CD4-positive, alpha-beta T cell treated with Interleukin-17A for 1 hour (primary cell): ENCODE measurements at regions not wholly inside any gene's neighbourhood (a gene's known extent, or its start where the extent isn't known, plus 50 kb on each side); places are given as distances from the start of the nearest gene placed in this dataset.
A peak's percentile ranks its signal among the peaks of the same experiment; 100 is the strongest.
"Not testable (repeated sequence)": the region's sequence is repeated elsewhere in the genome, so short reads cannot be mapped to it uniquely, and the experiment has no call there.

Experiments used
- DNase-seq: peaks from one replicate; pipeline ENCODE4 v3.0.0-alpha.2; 2020

DNA sequence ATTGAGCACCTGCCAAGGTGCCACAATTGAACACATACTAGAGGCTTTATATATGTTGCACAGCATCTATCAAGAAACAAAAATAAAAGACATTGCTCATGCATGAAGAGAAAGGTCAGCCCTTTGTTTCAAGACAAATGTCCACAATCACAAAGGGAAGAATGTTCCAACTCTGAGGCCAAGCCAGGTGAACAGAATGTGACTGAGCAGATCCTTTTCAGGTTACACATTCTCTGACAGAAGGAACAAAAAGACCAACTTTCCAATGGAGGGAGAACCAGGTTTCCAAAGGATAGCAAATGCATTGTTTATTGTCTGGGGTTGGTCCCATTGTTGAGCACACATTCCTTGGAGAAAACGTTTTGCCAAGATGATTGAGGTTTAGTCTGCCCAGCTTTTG, 50.2 kb upstream of the FAM174B start:
- no peak for DNase-seq

DNA sequence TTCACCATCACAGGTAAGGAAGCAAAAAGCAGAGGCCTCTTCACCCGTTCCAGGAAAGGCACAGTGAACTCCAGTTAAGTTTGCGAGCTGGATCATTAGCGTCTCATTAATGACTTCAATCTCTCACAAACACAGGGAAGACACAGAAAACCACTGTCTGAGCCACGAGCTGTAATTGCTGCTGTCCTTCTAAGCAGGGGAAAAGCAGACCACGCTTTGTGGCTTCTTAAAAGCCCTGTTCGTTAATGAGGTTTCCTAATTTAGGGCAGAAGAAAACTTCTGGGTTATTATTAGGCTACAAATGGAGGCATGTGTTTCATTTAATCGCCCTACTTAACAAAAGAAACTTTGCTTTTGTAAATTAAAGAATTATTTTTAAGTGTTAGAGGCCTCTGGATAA, 50.6 kb upstream of the FAM174B start:
- DNase-seq = no peak

DNA sequence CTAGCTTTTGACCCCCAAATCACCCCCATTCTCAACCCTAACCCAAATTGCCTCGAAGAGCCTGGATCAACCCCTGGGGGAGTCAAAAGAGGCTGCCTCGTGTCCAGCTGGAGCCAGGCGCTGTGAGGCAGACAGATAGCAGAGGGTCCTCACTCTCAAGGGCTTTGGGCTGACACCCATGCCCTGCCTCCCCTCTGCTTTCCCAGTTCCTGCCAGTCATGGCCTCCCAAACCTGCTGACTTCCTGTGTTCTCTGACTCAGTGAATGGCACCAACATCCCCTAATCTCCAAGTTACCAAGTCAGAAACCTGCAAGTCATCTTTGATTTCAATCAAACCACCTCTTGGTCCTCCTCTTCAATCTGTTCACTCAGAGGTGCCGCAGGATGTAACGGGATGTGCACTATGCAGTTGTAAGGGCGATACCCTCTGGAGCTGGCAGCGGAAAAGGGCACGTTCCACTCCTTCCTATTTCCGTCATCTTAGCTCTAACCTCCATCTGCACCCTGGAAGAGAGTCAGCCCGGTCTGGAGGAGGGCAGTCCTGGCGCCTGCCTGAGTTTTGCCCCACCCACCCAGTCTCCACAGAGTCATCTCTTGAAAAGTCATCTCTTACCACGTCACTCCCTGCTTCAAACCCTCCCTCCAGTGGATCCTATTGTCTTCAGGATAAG, 52.4 kb upstream of the FAM174B start:
- DNase-seq = no peak

DNA sequence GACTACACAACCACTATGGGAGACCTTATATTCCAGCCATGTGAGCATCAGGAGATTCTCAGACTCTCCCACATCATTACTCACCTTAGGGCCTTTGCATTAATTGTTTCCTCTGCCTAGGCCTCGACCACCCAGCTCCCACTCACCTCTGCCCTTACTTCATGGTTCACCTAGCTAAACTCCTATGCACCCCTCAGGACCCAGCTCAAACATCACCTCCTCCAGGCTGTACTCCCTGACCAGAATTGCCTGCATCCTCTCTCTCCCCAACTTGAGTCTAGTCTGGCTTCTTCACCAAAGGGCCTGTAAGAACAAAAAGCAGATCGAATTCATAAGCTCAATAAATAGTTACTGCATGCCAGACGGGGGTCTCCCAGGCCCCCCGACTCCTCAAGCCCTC, 53.1 kb upstream of the FAM174B start:
- no peak for DNase-seq

DNA sequence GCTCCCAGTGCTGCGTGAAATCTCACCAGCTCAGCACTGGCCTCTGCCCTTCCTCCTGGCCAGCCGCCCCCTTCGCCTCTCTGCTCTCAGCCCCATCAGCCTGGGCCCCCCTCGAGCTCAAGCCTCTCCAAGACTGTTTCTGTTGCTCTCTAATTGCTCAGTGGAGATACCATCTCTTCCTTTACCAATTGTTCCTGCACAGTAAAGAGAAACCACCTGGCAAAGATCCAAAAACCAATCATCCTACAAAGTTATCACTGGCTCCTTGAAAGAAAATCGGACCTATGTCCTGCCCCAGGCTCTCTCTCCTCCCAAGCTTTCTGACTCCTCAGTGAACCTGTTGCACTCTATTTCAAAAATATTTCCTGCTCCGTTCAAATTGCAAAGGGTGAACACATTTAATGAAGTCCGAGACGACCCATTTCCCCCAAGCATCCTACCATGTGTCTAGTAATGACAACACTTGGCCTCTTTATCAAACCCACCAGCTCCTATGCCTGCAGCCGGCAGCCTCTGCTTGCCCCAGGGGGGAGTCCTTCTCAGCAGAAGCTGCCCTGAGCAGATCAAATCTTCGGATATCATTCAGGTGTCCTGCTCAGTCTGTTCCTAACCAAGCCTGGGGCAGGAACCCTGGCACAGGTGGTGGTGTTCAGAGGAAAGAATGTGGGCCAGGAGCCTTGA, 53.7 kb upstream of the FAM174B start:
- DNase-seq = no peak

DNA sequence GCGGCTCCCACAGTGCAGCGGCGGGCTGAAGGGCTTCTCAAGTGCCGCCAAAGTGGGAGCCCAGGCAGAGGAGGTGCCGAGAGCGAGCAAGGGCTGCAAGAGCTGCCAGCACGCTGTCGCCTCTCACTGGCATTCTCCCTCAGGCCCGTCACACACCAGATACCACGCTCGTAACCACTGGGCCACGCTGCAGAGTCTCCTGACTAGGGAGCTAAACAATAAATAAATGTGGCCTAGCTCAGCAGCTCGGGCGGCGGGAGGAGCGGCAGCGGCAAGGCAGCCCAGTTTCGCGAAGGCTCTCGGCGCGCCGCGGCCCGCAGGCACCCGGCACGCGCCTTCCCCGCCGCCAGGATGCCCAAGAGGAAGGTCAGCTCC, 55.9 kb upstream of the FAM174B start:
- no peak for DNase-seq

DNA sequence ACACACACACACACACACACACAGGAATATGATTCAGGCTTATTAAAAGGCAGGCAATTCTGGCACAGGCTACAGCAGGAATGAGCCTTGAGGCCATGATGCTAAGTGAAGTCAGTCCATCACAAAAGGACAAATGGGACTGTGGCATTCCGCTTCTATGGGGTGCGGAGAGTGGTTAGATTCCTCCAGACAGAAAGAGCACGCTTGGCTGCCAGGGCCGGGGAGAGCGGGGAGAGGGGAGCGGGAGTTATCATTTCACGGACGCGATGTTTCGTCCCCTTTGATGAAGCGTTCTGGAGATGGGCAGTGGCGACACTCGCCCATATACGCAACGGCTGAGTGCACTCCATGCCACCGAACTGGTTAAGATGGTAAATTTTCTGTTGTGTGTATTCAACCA, 58.5 kb upstream of the FAM174B start:
- no peak for DNase-seq

DNA sequence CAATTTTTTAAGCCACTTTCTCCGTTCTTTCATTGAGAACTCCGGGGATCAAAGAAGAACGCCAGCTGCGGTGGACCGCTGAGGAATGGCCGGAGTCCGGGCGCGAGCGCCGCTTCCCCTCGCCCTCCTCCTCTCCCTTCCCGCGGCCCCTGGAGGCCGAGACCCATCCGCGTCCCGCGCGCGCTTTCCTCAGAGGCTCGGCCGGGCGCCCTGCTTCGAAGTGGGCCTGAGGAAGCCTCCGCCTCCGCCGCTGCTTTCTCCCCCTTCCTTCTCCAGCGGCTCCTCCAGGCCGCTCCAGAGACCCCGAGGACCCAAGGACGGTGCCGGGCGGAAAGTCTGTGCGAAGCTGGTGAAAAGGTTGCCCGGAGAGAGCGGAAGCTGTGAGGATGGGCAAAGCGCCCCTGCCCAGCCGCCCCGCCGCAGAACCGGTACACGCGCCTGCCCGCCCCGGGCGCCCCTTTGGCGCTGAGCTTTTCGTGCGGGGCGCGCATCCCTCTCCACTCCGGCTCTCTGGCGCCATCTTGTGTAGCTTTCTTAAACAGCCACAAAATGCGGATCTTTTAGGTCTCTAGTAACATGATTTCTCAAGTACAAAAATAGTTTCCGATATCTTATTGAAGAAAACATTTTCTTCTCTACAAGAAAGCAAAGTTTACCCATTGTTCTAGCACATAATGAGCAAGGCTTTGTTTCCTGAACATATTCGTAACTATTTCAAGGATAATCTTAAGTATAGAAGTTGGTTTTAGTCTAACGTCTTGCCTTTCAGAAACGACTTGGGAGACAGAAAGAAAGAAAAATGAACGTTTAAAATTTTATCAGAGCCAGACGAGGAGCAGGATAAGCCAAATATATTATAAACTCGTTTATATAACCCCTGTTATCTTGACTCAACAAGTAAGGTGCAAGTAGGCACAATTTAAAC, 59.2 kb upstream of the FAM174B start:
- DNase-seq = peak; percentile 74

DNA sequence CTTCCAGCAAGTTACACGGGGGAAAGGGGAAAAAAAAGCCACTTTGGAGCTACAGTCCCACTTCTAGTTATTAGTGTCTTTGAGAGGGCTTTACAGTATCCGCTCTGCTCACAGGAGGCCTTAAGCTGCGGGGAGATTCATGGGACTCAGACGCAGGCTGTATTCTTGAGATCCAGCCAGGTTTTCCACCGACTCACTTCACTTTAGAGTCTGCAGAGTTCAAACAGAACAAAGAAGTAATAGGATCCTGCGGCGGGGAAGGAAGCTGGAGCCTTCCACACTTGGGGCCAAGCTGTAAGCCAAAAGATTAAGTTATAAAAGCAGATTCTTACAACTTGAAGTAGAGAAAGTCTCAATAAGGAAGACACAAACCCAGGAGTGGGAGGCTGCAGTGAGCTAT, 60.2 kb upstream of the FAM174B start:
- no peak for DNase-seq

DNA sequence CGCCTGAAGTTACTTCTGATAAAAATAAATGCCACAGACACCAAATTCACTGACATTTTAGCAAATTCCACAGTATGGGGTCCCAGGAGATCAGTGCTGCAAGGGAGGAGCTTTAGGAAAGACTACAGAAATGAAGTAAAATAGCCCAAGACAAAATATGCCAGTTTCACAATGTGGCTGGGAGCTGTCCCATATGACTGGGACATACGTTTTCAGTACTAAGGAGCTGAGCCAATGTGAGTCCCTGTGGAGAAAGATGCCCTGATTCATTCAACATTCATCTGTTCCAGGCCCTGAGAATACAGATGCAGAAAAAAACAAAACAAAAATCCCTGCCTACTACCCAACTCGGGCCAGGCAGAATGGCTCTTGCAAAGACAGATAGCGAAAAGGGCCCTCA, 63.4 kb upstream of the FAM174B start:
- DNase-seq = no peak

DNA sequence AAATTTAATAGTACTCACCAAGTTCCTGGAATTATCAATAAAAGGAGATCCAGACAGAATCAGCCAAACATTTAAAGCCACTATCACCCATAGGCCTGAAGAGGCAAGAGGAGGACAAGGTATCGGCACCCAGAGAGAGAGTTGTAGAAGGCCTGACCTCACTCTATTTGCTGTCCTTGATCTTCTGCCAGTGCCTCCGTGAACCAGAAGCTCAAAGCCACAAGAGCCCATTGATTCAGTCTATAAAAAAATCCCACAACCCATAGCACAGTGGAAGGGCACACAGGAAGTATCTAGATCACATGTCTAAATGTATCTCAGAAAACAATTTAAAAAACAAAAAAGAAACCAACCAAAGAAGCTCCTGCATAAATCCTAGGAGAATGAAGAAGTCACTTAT, 68.6 kb upstream of the FAM174B start:
- peak; percentile 3 for DNase-seq

DNA sequence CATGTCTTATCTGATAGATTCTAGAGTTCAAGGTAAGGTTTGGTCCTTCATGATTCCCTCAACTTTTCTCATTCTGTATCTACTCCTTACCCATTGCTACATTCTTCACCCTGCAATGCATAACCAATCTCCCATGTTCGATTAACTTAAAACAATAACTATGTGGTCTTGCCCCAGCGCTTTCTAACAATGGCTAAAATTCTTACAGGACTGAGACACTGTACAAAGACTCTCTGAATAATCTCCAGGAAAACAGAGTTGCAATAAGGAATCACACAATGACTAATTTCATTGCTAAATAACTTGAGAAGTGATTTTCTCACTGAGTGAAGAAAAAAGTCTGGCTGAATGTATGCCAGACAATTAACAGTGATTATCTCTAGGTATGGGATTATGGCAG, 69.6 kb upstream of the FAM174B start:
- DNase-seq = no peak

DNA sequence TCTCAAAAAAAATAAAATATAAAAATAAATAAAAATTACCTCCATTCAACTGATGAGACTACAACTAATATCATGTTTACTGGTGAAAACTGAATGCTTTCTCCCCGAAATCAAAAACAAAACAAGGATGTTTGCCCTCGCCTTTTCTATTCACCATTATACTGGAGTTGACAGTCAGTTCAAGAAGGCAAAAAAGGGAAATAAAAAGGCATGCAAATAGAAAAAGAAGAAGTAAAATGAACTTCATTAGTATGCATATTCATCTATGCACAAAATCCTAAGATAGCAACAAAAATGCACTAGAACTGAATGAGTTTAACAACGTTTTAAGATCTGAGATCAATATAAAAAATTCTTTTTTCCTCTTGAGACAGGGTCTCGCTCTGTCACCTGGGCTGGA, 72.7 kb upstream of the FAM174B start:
- DNase-seq = no peak

DNA sequence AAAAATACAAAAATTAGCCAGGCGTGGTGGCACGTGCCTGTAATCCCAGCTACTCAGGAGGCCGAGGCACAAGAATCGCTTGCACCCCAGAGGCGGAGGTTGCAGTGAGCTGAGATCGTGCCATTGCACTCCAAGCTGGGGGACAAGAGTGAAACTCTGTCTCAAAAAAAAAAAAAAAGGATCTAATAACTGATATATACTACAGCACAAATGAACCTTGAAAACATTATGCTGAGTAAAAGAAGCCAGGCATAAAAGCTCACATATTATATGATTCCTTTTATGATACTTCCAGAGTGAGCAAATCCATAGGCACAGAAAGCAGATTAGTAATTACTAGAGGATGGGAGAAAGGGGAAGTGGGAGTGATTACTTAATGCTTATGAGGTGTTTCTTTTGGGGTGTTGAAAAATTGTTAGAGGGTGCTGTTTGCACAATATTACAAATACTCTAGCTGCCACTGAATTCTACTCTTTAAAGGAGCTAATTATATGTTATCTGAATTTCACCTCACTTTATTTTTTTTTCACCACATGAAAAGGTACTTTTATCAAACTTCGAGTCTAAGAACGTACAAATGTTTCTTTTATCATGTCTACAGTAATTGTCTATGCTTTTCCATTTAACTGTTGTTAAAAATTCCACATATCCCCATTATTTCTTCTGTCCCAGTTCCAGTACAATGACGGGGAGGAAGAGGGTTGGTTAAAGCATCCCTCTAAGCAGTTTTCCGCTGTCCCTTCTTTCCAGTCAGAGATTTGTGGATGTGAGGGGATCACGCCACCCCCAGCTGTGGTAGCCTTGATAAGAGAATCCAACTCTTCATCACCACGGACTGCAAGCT, 77.7 kb upstream of the FAM174B start:
- peak; percentile 6 for DNase-seq

DNA sequence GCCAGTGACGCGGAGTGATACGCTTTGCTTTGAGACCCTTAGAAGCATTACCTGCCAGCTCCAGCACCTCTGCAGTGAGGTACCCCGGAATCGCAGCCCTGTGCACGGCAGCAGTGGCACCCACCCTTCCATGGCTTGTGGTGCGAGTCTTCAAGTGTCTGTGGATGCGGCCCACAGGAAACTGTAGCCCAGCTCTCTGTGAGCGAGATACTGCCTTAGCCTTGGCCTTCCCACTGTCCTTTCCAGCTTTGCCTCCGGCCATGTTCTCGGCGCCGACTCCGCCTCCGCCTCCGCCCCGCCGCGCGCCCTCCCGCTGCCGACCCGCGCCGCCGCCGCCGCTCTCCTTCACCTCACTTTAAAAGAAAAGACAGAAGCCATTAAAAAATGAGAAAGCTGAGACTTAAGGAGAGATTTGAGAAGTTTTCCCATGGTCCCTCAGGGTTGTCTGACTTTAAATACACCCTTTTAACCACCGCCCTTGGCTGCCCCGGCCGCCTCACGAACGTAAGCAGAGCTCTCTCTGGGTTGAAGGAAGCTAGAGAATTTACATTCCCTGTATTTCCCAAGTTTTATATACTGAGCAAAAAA, 78.5 kb upstream of the FAM174B start:
- DNase-seq = peak; percentile 19

DNA sequence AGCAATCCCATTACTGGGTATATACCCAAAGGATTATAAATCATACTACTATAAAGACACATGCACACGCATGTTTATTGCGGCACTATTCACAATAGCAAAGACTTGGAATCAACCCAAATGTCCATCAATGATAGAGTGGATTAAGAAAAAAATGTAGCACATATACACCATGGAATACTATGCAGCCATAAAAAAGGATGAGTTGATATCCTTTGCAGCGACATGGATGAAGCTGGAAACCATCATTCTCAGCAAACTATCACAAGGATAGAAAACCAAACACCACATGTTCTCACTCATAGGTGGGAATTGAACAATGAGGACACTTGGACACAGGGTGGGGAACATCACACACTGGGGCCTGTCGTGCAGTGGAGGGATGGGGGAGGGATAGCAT, 83.7 kb upstream of the FAM174B start:
- DNase-seq = not testable (repeated sequence)

DNA sequence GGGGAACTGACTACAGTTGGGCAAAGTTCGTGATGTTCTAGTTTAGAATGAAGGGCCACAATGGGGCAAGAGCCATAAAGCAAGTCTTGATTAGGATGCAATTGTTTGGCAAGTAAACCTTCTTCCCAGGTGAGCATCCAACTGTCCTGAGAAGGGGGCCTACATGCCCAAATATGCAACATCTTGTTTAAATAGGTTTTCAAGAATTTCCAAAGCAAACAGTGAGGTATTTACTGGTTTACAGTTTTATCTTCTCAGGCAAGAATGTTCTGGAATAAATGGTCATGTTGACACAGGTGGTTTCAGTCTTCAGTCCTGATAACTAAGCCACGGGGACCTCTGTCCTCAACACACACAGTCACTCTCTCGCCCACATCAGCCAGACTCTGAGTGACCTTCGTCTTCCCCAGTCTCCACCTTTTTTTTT, 90.3 kb upstream of the FAM174B start:
- DNase-seq = no peak

DNA sequence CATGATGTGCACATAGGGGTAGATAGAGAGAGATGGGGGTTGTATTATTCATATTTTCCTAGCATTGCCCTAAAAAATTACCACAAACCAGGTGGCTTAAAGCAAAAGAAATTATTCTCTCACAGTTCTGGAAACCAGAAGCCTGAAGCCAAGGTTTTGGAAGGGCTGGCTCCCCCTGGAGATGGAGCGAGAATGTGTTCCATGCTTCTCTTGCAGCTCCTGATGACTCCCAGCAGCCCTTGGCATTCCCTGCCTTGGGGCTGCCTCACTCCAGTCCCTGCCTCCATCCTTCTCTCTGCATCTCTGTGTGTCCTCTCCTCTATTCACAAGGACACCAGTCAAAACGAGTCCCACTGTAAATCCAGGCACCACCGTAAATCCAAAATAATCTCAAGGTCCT, 91.5 kb upstream of the FAM174B start:
- no peak for DNase-seq

DNA sequence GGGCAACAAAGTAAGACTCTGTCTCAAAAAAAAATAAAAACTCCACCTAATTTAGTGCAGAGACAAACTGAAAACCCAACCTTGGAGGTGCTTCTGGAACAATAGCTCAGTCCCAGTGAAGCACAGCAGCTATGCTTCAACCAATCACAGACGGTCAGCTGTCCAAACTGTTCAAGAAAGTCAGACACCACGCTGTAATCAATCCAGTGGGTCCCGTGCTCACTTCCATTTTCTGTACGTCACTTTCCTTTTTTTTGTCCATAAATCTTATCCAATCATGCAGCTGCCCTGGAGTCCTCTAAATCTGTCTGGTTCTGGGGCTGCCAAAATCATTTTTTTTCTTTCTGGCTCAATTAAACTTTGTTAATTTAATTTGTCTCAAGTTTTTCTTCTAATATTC, 93.6 kb upstream of the FAM174B start:
- no peak for DNase-seq

DNA sequence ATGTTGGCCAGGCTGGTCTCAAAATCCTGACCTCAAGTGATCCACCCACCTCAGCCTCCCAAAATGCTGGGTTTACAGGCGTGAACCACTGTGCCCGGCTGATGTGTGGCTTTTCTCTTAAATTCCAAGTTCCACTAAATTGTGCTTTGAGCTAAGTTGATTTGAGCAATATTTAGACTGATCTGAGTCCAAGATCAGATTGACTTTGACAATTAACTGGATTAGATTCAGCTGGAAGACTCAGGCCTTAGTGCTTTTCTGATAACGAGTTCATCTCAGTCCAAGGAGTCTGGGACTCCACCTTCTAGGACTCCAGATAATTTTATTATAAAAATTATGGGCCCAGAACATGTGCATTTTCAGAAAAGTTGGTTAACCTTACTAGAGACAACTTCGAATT, 94.4 kb upstream of the FAM174B start:
- DNase-seq = no peak

DNA sequence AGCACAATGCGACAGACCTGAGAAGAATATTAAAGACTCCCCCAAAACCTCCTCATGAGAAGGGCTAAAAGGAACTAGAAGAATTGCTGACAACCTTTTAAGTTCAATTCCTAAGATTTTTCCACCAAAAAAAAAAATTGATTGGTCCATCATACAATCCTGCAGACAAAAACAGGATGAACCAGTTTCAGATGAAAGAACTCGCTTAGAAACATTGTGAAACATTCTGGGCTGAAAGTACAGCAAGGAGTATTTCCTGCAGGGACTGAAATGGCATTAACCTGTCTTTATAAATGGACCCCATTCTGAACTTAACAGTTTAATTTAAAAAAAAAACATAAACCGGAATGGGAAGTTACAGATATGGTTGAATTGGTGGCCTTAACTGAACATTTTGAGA, 96.0 kb upstream of the FAM174B start:
- DNase-seq = no peak

DNA sequence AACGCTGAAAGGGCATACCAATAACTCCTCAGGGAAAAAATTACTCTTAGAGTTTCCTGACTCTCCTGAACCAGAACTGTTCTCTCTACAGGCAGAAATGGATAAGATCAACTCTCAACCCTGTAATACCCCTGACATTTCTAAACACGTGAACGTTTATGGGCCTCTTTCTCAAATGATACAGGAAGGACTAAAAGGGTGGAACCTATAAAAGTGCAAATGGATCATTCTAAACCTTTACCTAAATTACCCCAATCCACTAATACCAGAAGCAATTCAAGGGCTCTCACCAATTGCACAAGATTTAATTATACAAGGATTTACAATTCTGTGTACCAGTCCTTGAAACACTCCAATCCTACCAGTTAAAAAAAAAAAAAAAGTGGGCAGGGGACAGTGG, 98.0 kb upstream of the FAM174B start:
- DNase-seq = no peak

DNA sequence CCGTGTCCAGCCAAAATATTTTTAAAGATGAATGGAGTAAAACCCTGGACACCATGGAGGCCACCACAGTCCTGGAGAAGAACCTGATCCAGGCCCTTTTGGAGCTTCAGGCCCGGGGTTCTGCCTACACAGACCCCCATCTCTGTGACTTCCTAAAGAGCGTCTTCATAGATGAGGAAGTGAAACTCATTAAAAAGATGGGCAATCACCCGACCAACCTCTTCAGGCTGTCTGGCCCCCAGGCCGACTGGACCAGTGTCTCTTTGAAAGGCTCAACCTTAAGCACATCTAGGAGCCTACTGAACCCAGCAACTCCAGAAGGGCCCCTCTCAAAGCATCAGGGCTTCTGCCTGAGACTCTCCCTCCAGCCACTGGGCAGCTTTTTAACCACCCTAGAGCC, 107.9 kb upstream of the FAM174B start:
- no peak for DNase-seq
